ENCODE measurements at regions not wholly inside any gene's neighbourhood (a gene's known extent, or its start where the extent isn't known, plus 50 kb on each side); places are given as distances from the start of the nearest gene placed in this dataset.

GRCh38 chr21:28144653-28145052 is 848.0 kb downstream of the LTN1 start:
- TF ChIP-seq CTCF (IDR thresholded peaks at IDR 0.05; ENCODE audit: insufficient read depth, low read length, poor library complexity, severe bottlenecking) (no peak), EZH2phosphoT487 (conservative IDR thresholded peaks at IDR 0.05; ENCODE audit: low read length) (no peak)
